Tibial nerve (tissue), 4 donors: ENCODE measurements at regions not wholly inside any gene's neighbourhood (a gene's known extent, or its start where the extent isn't known, plus 50 kb on each side); places are given as distances from the start of the nearest gene placed in this dataset.

Experiments
- DNase-seq, 2 donors: peaks; one replicate each; pipeline ENCODE4 v3.0.0-alpha.2; 2019; ENCODE audit warnings: low spot score in 2 of 2
- H3K27ac ChIP-seq, 4 donors: fragments of 200-600 bp; sonication (generic) in 3 of 4; one replicate each; pipeline ENCODE4 v1.5.1; 2017 to 2019; ENCODE audit warnings: mild to moderate bottlenecking in 1 of 4
- H3K27me3 ChIP-seq, 2 donors: fragments of 200-600 bp; sonication (generic) in 1 of 2; one replicate each; pipeline versions ENCODE4 v1.5.1 to v1.6.0; 2017 to 2019
- H3K36me3 ChIP-seq, 3 donors: fragments of 200-600 bp; sonication (generic); one replicate each; pipeline ENCODE4 v1.5.1; 2018 to 2019
- H3K4me1 ChIP-seq, 4 donors: fragments of 200-600 bp; sonication (generic) in 3 of 4; one replicate each; pipeline ENCODE4 v1.5.1; 2017 to 2019
- H3K4me3 ChIP-seq, 4 donors: fragments of 200-600 bp; sonication (generic) in 3 of 4; one replicate each; pipeline ENCODE4 v1.5.1; 2017 to 2019; ENCODE audit warnings: mild to moderate bottlenecking in 1 of 4, moderate library complexity in 1 of 4
- H3K9me3 ChIP-seq, 4 donors: fragments of 200-600 bp; sonication (generic) in 3 of 4; one replicate each; pipeline ENCODE4 v1.5.1; 2017 to 2019
- CTCF ChIP-seq, 5 experiments: fragments of 200-600 bp in 3 of 5; fragments of 450-650 bp in 2 of 5; sonication (generic) in 3 of 5; IDR thresholded peaks; one replicate each; pipeline ENCODE4 v1.5.1; 2016 to 2019; ENCODE audit warnings: antibody characterized with exemption in 5 of 5, mild to moderate bottlenecking in 3 of 5, moderate library complexity in 2 of 5
- EP300 ChIP-seq, 2 donors: sonication (generic); formaldehyde crosslinking; IDR thresholded peaks; one replicate each; pipeline ENCODE4 v1.6.1; 2017; ENCODE audit warnings: antibody characterized with exemption in 2 of 2, mild to moderate bottlenecking in 1 of 2
- POLR2A ChIP-seq, 2 donors: fragments of 450-650 bp; IDR thresholded peaks; one replicate each; pipeline ENCODE4 v1.6.1; 2017; ENCODE audit warnings: antibody characterized with exemption in 2 of 2, mild to moderate bottlenecking in 2 of 2, moderate library complexity in 2 of 2
- WGBS, 2 donors: methylation state at CpG; one replicate each; pipeline ENCODE4 v1.1.5; 2018; 5-methylcytosine and 5-hydroxymethylcytosine counted together

- no peak overlapping the region for H3K4me3 ChIP-seq
- DNase-seq: no peak
- 90 to 91% methylated on average over 1 of the region's 1 CpG for WGBS, 2 donors
- no peaks in the 10 kb centered on the region for H3K27me3 ChIP-seq
- TF ChIP-seq EP300 (IDR thresholded peaks at IDR 0.05): no peak
- TF ChIP-seq CTCF (IDR thresholded peaks at IDR 0.05): no peak
- TF ChIP-seq POLR2A (IDR thresholded peaks at IDR 0.05): no peak
- no peaks in the 10 kb centered on the region for H3K4me1 ChIP-seq
- no peaks in the 10 kb centered on the region for H3K36me3 ChIP-seq
- H3K27ac ChIP-seq: no peak overlapping the region
- peaks cover 0 to 7% (median 3%) of the 10 kb centered on the region in 4 donors for H3K9me3 ChIP-seq
These were observed 78.7 kb upstream of the MPHOSPH6 start for GRCh38 chr16:82248677-82249076.

- TF ChIP-seq POLR2A (IDR thresholded peaks at IDR 0.05) (no peak), EP300 (IDR thresholded peaks at IDR 0.05) (no peak), CTCF (IDR thresholded peaks at IDR 0.05) (no peak)
- no peaks in the 10 kb centered on the region for H3K27me3 ChIP-seq
- 61 to 84% methylated on average over 5 of the region's 5 CpGs for WGBS, 2 donors
These were observed 78.1 kb upstream of the MPHOSPH6 start for GRCh38 chr16:82248012-82248656.

GRCh38 chr16:82242201-82242600 is 72.2 kb upstream of the MPHOSPH6 start:
- TF ChIP-seq EP300 (IDR thresholded peaks at IDR 0.05) (no peak), CTCF (IDR thresholded peaks at IDR 0.05) (no peak), POLR2A (IDR thresholded peaks at IDR 0.05) (no peak)
- Histone ChIP-seq H3K36me3 (no peaks in the 10 kb centered on the region), H3K27ac (no peak overlapping the region), H3K27me3 (no peaks in the 10 kb centered on the region), H3K4me1 (no peaks in the 10 kb centered on the region), H3K9me3 (peaks cover 0 to 14% (median 3%) of the 10 kb centered on the region in 4 donors), H3K4me3 (no peak overlapping the region)
- DNase-seq: no peak
- WGBS, 2 donors: 83 to 84% methylated on average over 9 of the region's 9 CpGs

More at GRCh38 chr16:82248012-82248656, 78.1 kb upstream of the MPHOSPH6 start:
- H3K4me1 ChIP-seq: no peaks in the 10 kb centered on the region
- no peak for DNase-seq
- peaks cover 0 to 13% (median 3%) of the 10 kb centered on the region in 4 donors for H3K9me3 ChIP-seq
- no peaks in the 10 kb centered on the region for H3K36me3 ChIP-seq
- no peak overlapping the region for H3K4me3 ChIP-seq
- H3K27ac ChIP-seq: no peak overlapping the region

- Histone ChIP-seq H3K27ac (no peak overlapping the region), H3K9me3 (peaks cover 0 to 14% (median 3%) of the 10 kb centered on the region in 4 donors), H3K36me3 (no peaks in the 10 kb centered on the region), H3K27me3 (no peaks in the 10 kb centered on the region), H3K4me1 (no peaks in the 10 kb centered on the region), H3K4me3 (no peak overlapping the region)
- TF ChIP-seq EP300 (IDR thresholded peaks at IDR 0.05): no peak
- no peak for TF ChIP-seq POLR2A (IDR thresholded peaks at IDR 0.05)
- no peak for TF ChIP-seq CTCF (IDR thresholded peaks at IDR 0.05)
- 73 to 84% methylated on average over 5 of the region's 5 CpGs for WGBS, 2 donors
- no peak for DNase-seq
These were observed 71.5 kb upstream of the MPHOSPH6 start for GRCh38 chr16:82241469-82242052.

- WGBS, 2 donors: 64 to 67% methylated on average over 2 of the region's 2 CpGs
- no peak overlapping the region for H3K4me3 ChIP-seq
- TF ChIP-seq EP300 (IDR thresholded peaks at IDR 0.05): no peak
- TF ChIP-seq CTCF (IDR thresholded peaks at IDR 0.05): no peak
- TF ChIP-seq POLR2A (IDR thresholded peaks at IDR 0.05): no peak
- H3K27me3 ChIP-seq: no peaks in the 10 kb centered on the region
- no peak overlapping the region for H3K27ac ChIP-seq
- no peaks in the 10 kb centered on the region for H3K4me1 ChIP-seq
- DNase-seq: no peak
- H3K36me3 ChIP-seq: no peaks in the 10 kb centered on the region
- H3K9me3 ChIP-seq: peaks cover 0 to 14% (median 3%) of the 10 kb centered on the region in 4 donors
These were observed 70.1 kb upstream of the MPHOSPH6 start for GRCh38 chr16:82240111-82240510.
